SK-N-MC (cell line): ENCODE measurements at regions not wholly inside any gene's neighbourhood (a gene's known extent, or its start where the extent isn't known, plus 50 kb on each side); places are given as distances from the start of the nearest gene placed in this dataset.

Source experiments
- DNase-seq: peaks from one replicate; pipeline ENCODE4 v3.0.0-alpha.2; 2011; ENCODE audit warnings: low read depth, low spot score
- H3K27ac ChIP-seq: fragments of 200-600 bp; sonication (generic); 2 replicates; pipeline ENCODE4 v1.5.1; 2016; ENCODE audit warnings: mixed run types
- H3K36me3 ChIP-seq: fragments of 200-600 bp; sonication (generic); 2 replicates; pipeline ENCODE4 v1.6.1; 2017; ENCODE audit warnings: antibody characterized with exemption, low read length, mixed read lengths; ENCODE audit not compliant: insufficient read depth
- H3K4me3 ChIP-seq: fragments of 200-600 bp; sonication (generic); 2 replicates; pipeline ENCODE4 v1.5.1; 2016
- H3K9ac ChIP-seq: fragments of 200-600 bp; sonication (generic); 2 replicates; pipeline ENCODE4 v1.8.0; 2017; ENCODE audit warnings: mixed run types, mixed read lengths; ENCODE audit not compliant: insufficient read length
- H3K9me3 ChIP-seq: fragments of 200-600 bp; sonication (generic); 2 replicates; pipeline ENCODE4 v1.6.1; 2017; ENCODE audit warnings: low read depth, mild to moderate bottlenecking, antibody characterized with exemption, low read length, moderate library complexity, mixed read lengths
- EZH2 ChIP-seq: fragments of 200-600 bp; sonication (generic); IDR thresholded peaks from one replicate; pipeline ENCODE4 v1.6.1; 2017; ENCODE audit warnings: antibody characterized with exemption
- FOXP2 ChIP-seq: optimal IDR thresholded peaks from 2 replicates; pipeline ENCODE3; 2011; ENCODE audit warnings: mild to moderate bottlenecking, moderate library complexity; ENCODE audit not compliant: insufficient read depth; ENCODE audit errors: extremely low read length, control extremely low read depth
- POLR2AphosphoS5 ChIP-seq: IDR thresholded peaks from 2 replicates; pipeline ENCODE4 v1.6.1; 2012; ENCODE audit warnings: mild to moderate bottlenecking, low read depth, low read length, borderline replicate concordance

GRCh38 chr7:81533426-81533825, 236.4 kb downstream of the HGF start:
- TF ChIP-seq FOXP2 = no peak
- TF ChIP-seq EZH2 = no peak
- no peak for TF ChIP-seq POLR2AphosphoS5
- no peaks in the 10 kb centered on the region for H3K36me3 ChIP-seq
- no peaks in the 10 kb centered on the region for H3K9me3 ChIP-seq
- no peak overlapping the region for H3K27ac ChIP-seq
- H3K9ac ChIP-seq = no peak overlapping the region
- no peak overlapping the region for H3K4me3 ChIP-seq
- DNase-seq = no peak

DNA sequence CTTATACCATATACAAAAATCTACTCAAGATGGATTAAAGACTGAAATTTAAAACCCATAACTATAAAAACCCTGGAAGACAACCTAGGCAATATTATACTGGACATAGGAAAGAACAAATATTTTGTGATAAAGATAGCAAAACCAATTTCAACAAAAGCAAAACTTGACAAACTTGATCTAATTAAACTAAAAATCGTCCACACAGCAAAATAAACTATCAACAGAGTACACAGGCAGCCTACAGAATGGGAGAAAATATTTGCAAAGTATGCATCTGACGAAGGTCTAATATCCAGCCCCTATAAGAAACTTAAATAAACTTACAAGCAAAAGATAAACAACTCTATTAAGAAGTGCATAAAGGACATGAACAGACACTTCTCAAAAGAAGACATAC, 240.1 kb downstream of the HGF start:
- TF ChIP-seq FOXP2 (no peak), EZH2 (no peak), POLR2AphosphoS5 (no peak)
- no peaks in the 10 kb centered on the region for H3K9me3 ChIP-seq
- no peak overlapping the region for H3K9ac ChIP-seq
- no peak overlapping the region for H3K4me3 ChIP-seq
- H3K36me3 ChIP-seq = no peaks in the 10 kb centered on the region
- DNase-seq = no peak
- no peak overlapping the region for H3K27ac ChIP-seq

DNA sequence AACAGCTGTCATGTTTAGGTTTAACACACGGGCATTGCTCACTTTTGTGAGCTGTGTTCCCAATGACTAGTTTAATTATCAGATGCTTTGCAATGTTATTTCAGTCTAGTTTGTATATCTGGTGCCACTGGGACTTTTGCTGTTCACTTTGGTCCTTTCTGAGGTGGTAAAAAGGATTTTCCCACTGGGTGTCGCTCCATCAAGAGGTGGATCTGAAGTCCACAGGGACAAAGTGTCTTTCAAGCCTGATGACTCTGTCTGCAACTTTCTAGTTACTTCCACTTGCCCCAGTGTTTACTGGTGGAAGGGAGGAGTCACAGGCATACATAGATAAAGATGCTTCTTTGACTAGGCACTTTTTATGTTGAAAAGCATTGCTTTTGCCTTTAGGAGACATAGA, 242.2 kb downstream of the HGF start:
- H3K9ac ChIP-seq = no peak overlapping the region
- H3K27ac ChIP-seq = no peak overlapping the region
- TF ChIP-seq EZH2 = no peak
- TF ChIP-seq POLR2AphosphoS5 = no peak
- H3K9me3 ChIP-seq = no peaks in the 10 kb centered on the region
- H3K36me3 ChIP-seq = no peaks in the 10 kb centered on the region
- no peak overlapping the region for H3K4me3 ChIP-seq
- no peak for DNase-seq

DNA sequence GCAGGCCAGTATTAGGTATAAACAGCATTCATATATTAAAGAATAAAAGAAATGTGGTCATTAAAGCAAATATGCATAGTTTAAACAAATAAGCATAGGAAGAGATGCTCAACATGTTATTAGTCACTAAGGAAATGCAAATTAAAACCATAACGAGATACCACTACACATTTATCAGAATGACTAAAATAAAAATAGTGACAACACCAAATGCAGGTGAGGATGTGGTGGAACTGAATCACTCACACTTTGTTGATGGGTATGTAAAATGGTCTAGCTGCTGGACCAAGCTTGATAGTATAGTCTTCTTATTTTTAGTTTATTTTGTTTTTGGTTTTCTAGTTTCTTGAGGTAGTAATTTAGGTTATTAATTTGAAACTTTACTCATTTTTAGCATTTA, 242.9 kb downstream of the HGF start:
- no peak for DNase-seq
- Histone ChIP-seq H3K4me3 (no peak overlapping the region), H3K9me3 (no peaks in the 10 kb centered on the region), H3K36me3 (no peaks in the 10 kb centered on the region), H3K9ac (no peak overlapping the region), H3K27ac (no peak overlapping the region)
- TF ChIP-seq EZH2 (no peak), POLR2AphosphoS5 (no peak), FOXP2 (no peak)

- Histone ChIP-seq H3K27ac (no peak overlapping the region), H3K36me3 (no peaks in the 10 kb centered on the region), H3K4me3 (no peak overlapping the region), H3K9ac (no peak overlapping the region), H3K9me3 (no peaks in the 10 kb centered on the region)
- TF ChIP-seq EZH2 = no peak
- TF ChIP-seq FOXP2 = no peak
- no peak for TF ChIP-seq POLR2AphosphoS5
- DNase-seq = no peak
These were observed 244.0 kb downstream of the HGF start for GRCh38 chr7:81525841-81526240.

GRCh38 chr7:81519886-81520285, 250.0 kb downstream of the HGF start:
- H3K9ac ChIP-seq = no peak overlapping the region
- no peak overlapping the region for H3K4me3 ChIP-seq
- TF ChIP-seq EZH2 = no peak
- no peak for TF ChIP-seq FOXP2
- TF ChIP-seq POLR2AphosphoS5 = no peak
- no peak for DNase-seq
- H3K27ac ChIP-seq = no peak overlapping the region
- H3K36me3 ChIP-seq = no peaks in the 10 kb centered on the region
- no peaks in the 10 kb centered on the region for H3K9me3 ChIP-seq

GRCh38 chr7:81516898-81517297, 252.9 kb downstream of the HGF start:
- H3K9me3 ChIP-seq = peaks cover 3% of the 10 kb centered on the region; the same call in 1 of the 2 replicates
- H3K9ac ChIP-seq = no peak overlapping the region
- no peak overlapping the region for H3K27ac ChIP-seq
- no peaks in the 10 kb centered on the region for H3K36me3 ChIP-seq
- TF ChIP-seq POLR2AphosphoS5 (no peak), FOXP2 (no peak), EZH2 (no peak)
- no peak overlapping the region for H3K4me3 ChIP-seq
- no peak for DNase-seq

DNA sequence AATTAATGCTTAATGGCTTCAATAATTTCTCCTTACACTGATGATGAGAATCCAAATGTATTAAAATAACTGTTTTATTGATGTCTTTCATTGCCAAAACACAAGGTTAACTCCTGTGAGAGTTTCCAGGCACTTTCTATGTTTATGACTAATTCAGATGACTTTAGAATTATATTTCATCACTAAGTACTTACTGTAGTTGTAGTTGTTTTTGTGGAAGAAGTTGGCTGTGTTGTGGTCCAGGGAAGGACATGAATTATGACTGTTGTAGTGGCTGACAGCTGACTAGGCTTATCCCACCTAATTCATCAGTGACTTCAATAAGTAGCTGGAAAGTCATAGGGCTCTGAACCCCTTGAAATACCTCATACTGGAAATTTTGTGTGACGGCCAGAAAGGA, 254.8 kb downstream of the HGF start:
- no peak overlapping the region for H3K4me3 ChIP-seq
- H3K9me3 ChIP-seq = peaks cover 3% of the 10 kb centered on the region; the same call in 1 of the 2 replicates
- H3K9ac ChIP-seq = no peak overlapping the region
- H3K36me3 ChIP-seq = no peaks in the 10 kb centered on the region
- H3K27ac ChIP-seq = no peak overlapping the region
- DNase-seq = no peak
- no peak for TF ChIP-seq EZH2
- no peak for TF ChIP-seq POLR2AphosphoS5
- TF ChIP-seq FOXP2 = no peak

GRCh38 chr7:81514546-81514945, 255.3 kb downstream of the HGF start:
- DNase-seq = no peak
- Histone ChIP-seq H3K9me3 (peaks cover 3% of the 10 kb centered on the region; the same call in 1 of the 2 replicates), H3K36me3 (no peaks in the 10 kb centered on the region), H3K9ac (no peak overlapping the region), H3K4me3 (no peak overlapping the region), H3K27ac (no peak overlapping the region)
- TF ChIP-seq EZH2 (no peak), POLR2AphosphoS5 (no peak), FOXP2 (no peak)
